ENCODE measurements at regions not wholly inside any gene's neighbourhood (a gene's known extent, or its start where the extent isn't known, plus 50 kb on each side); places are given as distances from the start of the nearest gene placed in this dataset.

GRCh38 chr15:46854564-46854963 is 862.7 kb upstream of the SEMA6D start:
- no peak overlapping the region for H2AK5ac ChIP-seq (ENCODE audit: low read depth, low read length)
- H3K79me1 ChIP-seq (ENCODE audit: low read depth in 1 of 2, low read length in 2 of 2): no peaks in the 10 kb centered on the region
- H2AK9ac ChIP-seq (replicated peaks; ENCODE audit: low read depth, low read length, poor library complexity): no peak overlapping the region
- no peak overlapping the region for H2BK5ac ChIP-seq (ENCODE audit: low read depth, low read length, poor library complexity, severe bottlenecking)
- no peaks in the 10 kb centered on the region for H3K9me1 ChIP-seq (ENCODE audit: insufficient read depth, low read length)
- no peak overlapping the region for H3K56ac ChIP-seq (ENCODE audit: extremely low read depth, insufficient read depth, low read length)
- no peak overlapping the region for H3K14ac ChIP-seq (replicated peaks; ENCODE audit: low read depth, low read length)
- H3K9ac ChIP-seq (ENCODE audit: low read depth, low read length): no peak overlapping the region
- ChIA-PET CTCF (no interaction called here), POLR2A (ENCODE audit: unreplicated experiment) (no interaction called here)
- DNase-seq (no peak), ATAC-seq (ENCODE audit: low read depth) (no peak)
- no peak overlapping the region for H3K4me3 ChIP-seq (ENCODE audit: insufficient read depth, low read depth, low read length)
- no peak overlapping the region for H3K23ac ChIP-seq (ENCODE audit: low read depth, low read length)
- no peak overlapping the region for H3K4me2 ChIP-seq (ENCODE audit: low read depth, low read length)
- H4K91ac ChIP-seq (ENCODE audit: insufficient read depth, low read depth, low read length): no peak overlapping the region
- H2BK15ac ChIP-seq (ENCODE audit: low read depth, low read length): no peak overlapping the region
- H2AFZ ChIP-seq (replicated peaks; ENCODE audit: low read length, poor library complexity): no peak overlapping the region
- peaks cover 2% of the 10 kb centered on the region for H3K9me3 ChIP-seq (ENCODE audit: control insufficient read depth, insufficient read depth, low read length)
- no peak for TF ChIP-seq CEBPB (IDR thresholded peaks at IDR 0.05; ENCODE audit: low read depth, low read length)
- no peak for TF ChIP-seq RAD21 (IDR thresholded peaks at IDR 0.05; ENCODE audit: low read length)
- TF ChIP-seq SMC3 (IDR thresholded peaks at IDR 0.05; ENCODE audit: low read depth, low read length): no peak
- TF ChIP-seq ELK1 (IDR thresholded peaks at IDR 0.05; ENCODE audit: borderline replicate concordance, low read depth, low read length): no peak
- no peak for TF ChIP-seq MAZ (IDR thresholded peaks at IDR 0.05; ENCODE audit: borderline replicate concordance, low read depth, low read length)
- no peak for TF ChIP-seq RCOR1 (IDR thresholded peaks at IDR 0.05; ENCODE audit: insufficient replicate concordance, low read length)
- no peak for TF ChIP-seq NFE2L2 (IDR thresholded peaks at IDR 0.05; ENCODE audit: low read depth, low read length)
- no peak for TF ChIP-seq RFX5 (IDR thresholded peaks at IDR 0.05; ENCODE audit: low read depth, low read length)
- no peak for TF ChIP-seq CHD1 (IDR thresholded peaks at IDR 0.05; ENCODE audit: low read depth, low read length)
- TF ChIP-seq, protein P1, sequence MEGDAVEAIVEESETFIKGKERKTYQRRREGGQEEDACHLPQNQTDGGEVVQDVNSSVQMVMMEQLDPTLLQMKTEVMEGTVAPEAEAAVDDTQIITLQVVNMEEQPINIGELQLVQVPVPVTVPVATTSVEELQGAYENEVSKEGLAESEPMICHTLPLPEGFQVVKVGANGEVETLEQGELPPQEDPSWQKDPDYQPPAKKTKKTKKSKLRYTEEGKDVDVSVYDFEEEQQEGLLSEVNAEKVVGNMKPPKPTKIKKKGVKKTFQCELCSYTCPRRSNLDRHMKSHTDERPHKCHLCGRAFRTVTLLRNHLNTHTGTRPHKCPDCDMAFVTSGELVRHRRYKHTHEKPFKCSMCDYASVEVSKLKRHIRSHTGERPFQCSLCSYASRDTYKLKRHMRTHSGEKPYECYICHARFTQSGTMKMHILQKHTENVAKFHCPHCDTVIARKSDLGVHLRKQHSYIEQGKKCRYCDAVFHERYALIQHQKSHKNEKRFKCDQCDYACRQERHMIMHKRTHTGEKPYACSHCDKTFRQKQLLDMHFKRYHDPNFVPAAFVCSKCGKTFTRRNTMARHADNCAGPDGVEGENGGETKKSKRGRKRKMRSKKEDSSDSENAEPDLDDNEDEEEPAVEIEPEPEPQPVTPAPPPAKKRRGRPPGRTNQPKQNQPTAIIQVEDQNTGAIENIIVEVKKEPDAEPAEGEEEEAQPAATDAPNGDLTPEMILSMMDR (conservative IDR thresholded peaks at IDR 0.05; ENCODE audit: low read depth, low read length): no peak
- no peak for TF ChIP-seq BHLHE40 (IDR thresholded peaks at IDR 0.05; ENCODE audit: low read depth, low read length)
- no peak for TF ChIP-seq MAFK (IDR thresholded peaks at IDR 0.05; ENCODE audit: low read depth, low read length)
- no peak for TF ChIP-seq MXI1 (IDR thresholded peaks at IDR 0.05; ENCODE audit: borderline replicate concordance, low read depth, low read length)
- TF ChIP-seq FOS (IDR thresholded peaks at IDR 0.05; ENCODE audit: low read depth, low read length): no peak
- no peaks in the 10 kb centered on the region for H4K20me1 ChIP-seq (ENCODE audit: insufficient read depth, low read length)
- H3K36me3 ChIP-seq (ENCODE audit: control insufficient read depth, insufficient read depth, low read length): no peaks in the 10 kb centered on the region
- no peaks in the 10 kb centered on the region for H3K4me1 ChIP-seq (ENCODE audit: control insufficient read depth, insufficient read depth, low read length)
- H4K8ac ChIP-seq (ENCODE audit: low read depth in 2 of 2, low read length in 2 of 2): no peak overlapping the region
- no peak overlapping the region for H3K4ac ChIP-seq (ENCODE audit: low read depth, low read length)
- intact Hi-C loops (cut with micrococcal nuclease): no loop called here
- in situ Hi-C loops (cut with MboI; ENCODE audit: low sequenced_read_pairs): no loop called here
- H3K27ac ChIP-seq (ENCODE audit: insufficient read depth, low read length): no peak overlapping the region
- H2BK20ac ChIP-seq (ENCODE audit: low read depth, low read length): no peak overlapping the region
- H3K27me3 ChIP-seq (ENCODE audit: control insufficient read depth, insufficient read depth, low read length): no peaks in the 10 kb centered on the region
- no peak overlapping the region for H3K18ac ChIP-seq (ENCODE audit: low read depth, low read length)
- no TSS peak for BruUV-seq (replicated peaks)
- H2BK120ac ChIP-seq (ENCODE audit: low read depth, low read length): no peak overlapping the region
- dilution Hi-C loops (cut with HindIII; ENCODE audit: low sequenced_read_pairs, unreplicated experiment): no loop called here
- H4K5ac ChIP-seq (ENCODE audit: low read depth, low read length): no peak overlapping the region

Measured in IMR-90 (cell line).